ENCODE measurements at regions not wholly inside any gene's neighbourhood (a gene's known extent, or its start where the extent isn't known, plus 50 kb on each side); places are given as distances from the start of the nearest gene placed in this dataset.

GRCh38 chr2:184270660-184271059 is 327.7 kb upstream of the ZNF804A start:
- TF ChIP-seq, protein P1, sequence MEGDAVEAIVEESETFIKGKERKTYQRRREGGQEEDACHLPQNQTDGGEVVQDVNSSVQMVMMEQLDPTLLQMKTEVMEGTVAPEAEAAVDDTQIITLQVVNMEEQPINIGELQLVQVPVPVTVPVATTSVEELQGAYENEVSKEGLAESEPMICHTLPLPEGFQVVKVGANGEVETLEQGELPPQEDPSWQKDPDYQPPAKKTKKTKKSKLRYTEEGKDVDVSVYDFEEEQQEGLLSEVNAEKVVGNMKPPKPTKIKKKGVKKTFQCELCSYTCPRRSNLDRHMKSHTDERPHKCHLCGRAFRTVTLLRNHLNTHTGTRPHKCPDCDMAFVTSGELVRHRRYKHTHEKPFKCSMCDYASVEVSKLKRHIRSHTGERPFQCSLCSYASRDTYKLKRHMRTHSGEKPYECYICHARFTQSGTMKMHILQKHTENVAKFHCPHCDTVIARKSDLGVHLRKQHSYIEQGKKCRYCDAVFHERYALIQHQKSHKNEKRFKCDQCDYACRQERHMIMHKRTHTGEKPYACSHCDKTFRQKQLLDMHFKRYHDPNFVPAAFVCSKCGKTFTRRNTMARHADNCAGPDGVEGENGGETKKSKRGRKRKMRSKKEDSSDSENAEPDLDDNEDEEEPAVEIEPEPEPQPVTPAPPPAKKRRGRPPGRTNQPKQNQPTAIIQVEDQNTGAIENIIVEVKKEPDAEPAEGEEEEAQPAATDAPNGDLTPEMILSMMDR (IDR thresholded peaks at IDR 0.05 in 2 of 3, conservative IDR thresholded peaks at IDR 0.05 in 1 of 3; ENCODE audit: borderline replicate concordance in 1 of 3, insufficient read depth in 1 of 3, low read depth in 2 of 3, low read length in 2 of 3) = no peak
- TF ChIP-seq POLR2A (IDR thresholded peaks at IDR 0.05; ENCODE audit: borderline replicate concordance, extremely low read depth, insufficient read depth, insufficient read length) (no peak), ELF1 (IDR thresholded peaks at IDR 0.05; ENCODE audit: borderline replicate concordance, low read depth) (no peak), SRF (IDR thresholded peaks at IDR 0.05; ENCODE audit: low read depth) (no peak), POLR2AphosphoS5 (IDR thresholded peaks at IDR 0.05; ENCODE audit: low read depth, low read length) (no peak), FOSL1 (IDR thresholded peaks at IDR 0.05; ENCODE audit: low read depth) (no peak), RAD21 (IDR thresholded peaks at IDR 0.05; ENCODE audit: low read depth) (no peak), EZH2 (IDR thresholded peaks at IDR 0.05) (no peak), CEBPB (IDR thresholded peaks at IDR 0.05; ENCODE audit: low read depth) (no peak), SP1 (IDR thresholded peaks at IDR 0.05; ENCODE audit: low read depth) (no peak), EZH2phosphoT487 (IDR thresholded peaks at IDR 0.05; ENCODE audit: borderline replicate concordance) (no peak)
- TF ChIP-seq, protein P2, sequence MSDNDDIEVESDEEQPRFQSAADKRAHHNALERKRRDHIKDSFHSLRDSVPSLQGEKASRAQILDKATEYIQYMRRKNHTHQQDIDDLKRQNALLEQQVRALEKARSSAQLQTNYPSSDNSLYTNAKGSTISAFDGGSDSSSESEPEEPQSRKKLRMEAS (IDR thresholded peaks at IDR 0.05) = no peak
